AG04449 (cell line): ENCODE measurements at regions not wholly inside any gene's neighbourhood (a gene's known extent, or its start where the extent isn't known, plus 50 kb on each side); places are given as distances from the start of the nearest gene placed in this dataset.

ENCODE experiments used
- CTCF ChIA-PET: fragments of 350-600 bp; formaldehyde crosslinking; extraction: SDS; loops from one replicate; lab custom pipeline; 2021; ENCODE audit warnings: antibody characterized with exemption; lab: Yijun Ruan, JAX
- POLR2A ChIA-PET: fragments of 400-600, 350-600 bp; formaldehyde crosslinking; extraction: SDS; loops from one replicate; lab custom pipeline; 2020; ENCODE audit warnings: antibody characterized with exemption, inconsistent platforms; lab: Yijun Ruan, JAX
- DNase-seq: peaks from one replicate; pipeline ENCODE4 v3.0.0-alpha.2; 2010; ENCODE audit warnings: low read depth, low spot score
- H3K4me3 ChIP-seq: 2 replicates; pipeline ENCODE4 v1.5.1; 2011; ENCODE audit warnings: low read depth, mild to moderate bottlenecking, control low read depth, low read length
- CTCF ChIP-seq: IDR thresholded peaks from one replicate; pipeline ENCODE4 v1.5.1; 2011; ENCODE audit warnings: mild to moderate bottlenecking, moderate library complexity, low read length, control low read depth, inconsistent platforms; ENCODE audit not compliant: insufficient read depth; ENCODE audit errors: missing control alignments

GRCh38 chr20:57835074-57835452 is 125.2 kb upstream of the PMEPA1 start:
- ChIA-PET POLR2A (no interaction called here), CTCF (no interaction called here)
- H3K4me3 ChIP-seq, result no peak overlapping the region
- DNase-seq, result no peak
- TF ChIP-seq CTCF, result no peak

GRCh38 chr20:57834306-57835073 is 124.7 kb upstream of the PMEPA1 start:
- TF ChIP-seq CTCF, result no peak
- no peak overlapping the region for H3K4me3 ChIP-seq
- no peak for DNase-seq
- POLR2A ChIA-PET, result no interaction called here
- CTCF ChIA-PET, result no interaction called here

GRCh38 chr20:57831993-57832585 is 122.3 kb upstream of the PMEPA1 start:
- no peak overlapping the region for H3K4me3 ChIP-seq
- ChIA-PET CTCF (no interaction called here), POLR2A (no interaction called here)
- no peak for TF ChIP-seq CTCF
- DNase-seq, result no peak

GRCh38 chr20:57831326-57831992 is 121.6 kb upstream of the PMEPA1 start:
- CTCF ChIA-PET, result no interaction called here
- TF ChIP-seq CTCF, result no peak
- DNase-seq, result no peak
- H3K4me3 ChIP-seq, result no peak overlapping the region
- POLR2A ChIA-PET, result no interaction called here

GRCh38 chr20:57830515-57830895 is 120.7 kb upstream of the PMEPA1 start:
- H3K4me3 ChIP-seq, result no peak overlapping the region
- ChIA-PET POLR2A (no interaction called here), CTCF (no interaction called here)
- no peak for DNase-seq
- TF ChIP-seq CTCF, result no peak

GRCh38 chr20:57829805-57830514 is 120.1 kb upstream of the PMEPA1 start:
- POLR2A ChIA-PET, result no interaction called here
- no peak for DNase-seq
- TF ChIP-seq CTCF, result no peak
- no peak overlapping the region for H3K4me3 ChIP-seq
- CTCF ChIA-PET, result no interaction called here
